ENCODE measurements at regions not wholly inside any gene's neighbourhood (a gene's known extent, or its start where the extent isn't known, plus 50 kb on each side); places are given as distances from the start of the nearest gene placed in this dataset.

DNA sequence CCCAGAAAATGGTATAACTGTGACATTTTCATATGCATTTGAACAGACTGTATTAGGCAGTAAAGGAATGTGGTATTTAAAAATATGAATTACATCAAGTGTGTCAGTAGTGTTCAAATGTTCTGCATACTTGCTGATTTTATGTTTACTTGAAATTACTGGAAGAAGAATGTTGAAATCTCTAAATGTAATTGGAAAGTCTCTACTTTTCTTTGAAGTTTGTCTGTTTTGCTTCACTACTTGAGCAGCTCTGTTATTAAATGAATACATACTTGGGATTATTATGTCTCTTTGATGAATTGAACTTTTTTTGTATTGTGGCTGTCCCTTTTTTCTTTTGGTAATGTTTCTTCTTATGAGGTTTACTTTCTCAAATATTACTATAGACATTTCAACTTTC lies 205.6 kb downstream of the TAF11L14 start:
- no peak for TF ChIP-seq MXI1 (IDR thresholded peaks at IDR 0.05; ENCODE audit: borderline replicate concordance, low read depth, low read length)
- TF ChIP-seq, protein P1, sequence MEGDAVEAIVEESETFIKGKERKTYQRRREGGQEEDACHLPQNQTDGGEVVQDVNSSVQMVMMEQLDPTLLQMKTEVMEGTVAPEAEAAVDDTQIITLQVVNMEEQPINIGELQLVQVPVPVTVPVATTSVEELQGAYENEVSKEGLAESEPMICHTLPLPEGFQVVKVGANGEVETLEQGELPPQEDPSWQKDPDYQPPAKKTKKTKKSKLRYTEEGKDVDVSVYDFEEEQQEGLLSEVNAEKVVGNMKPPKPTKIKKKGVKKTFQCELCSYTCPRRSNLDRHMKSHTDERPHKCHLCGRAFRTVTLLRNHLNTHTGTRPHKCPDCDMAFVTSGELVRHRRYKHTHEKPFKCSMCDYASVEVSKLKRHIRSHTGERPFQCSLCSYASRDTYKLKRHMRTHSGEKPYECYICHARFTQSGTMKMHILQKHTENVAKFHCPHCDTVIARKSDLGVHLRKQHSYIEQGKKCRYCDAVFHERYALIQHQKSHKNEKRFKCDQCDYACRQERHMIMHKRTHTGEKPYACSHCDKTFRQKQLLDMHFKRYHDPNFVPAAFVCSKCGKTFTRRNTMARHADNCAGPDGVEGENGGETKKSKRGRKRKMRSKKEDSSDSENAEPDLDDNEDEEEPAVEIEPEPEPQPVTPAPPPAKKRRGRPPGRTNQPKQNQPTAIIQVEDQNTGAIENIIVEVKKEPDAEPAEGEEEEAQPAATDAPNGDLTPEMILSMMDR (conservative IDR thresholded peaks at IDR 0.05; ENCODE audit: low read depth, low read length), result no peak
- TF ChIP-seq POLR2A (IDR thresholded peaks at IDR 0.05; ENCODE audit: low read depth, low read length), result no peak
- no peak for TF ChIP-seq CEBPB (IDR thresholded peaks at IDR 0.05; ENCODE audit: low read depth, low read length)
- TF ChIP-seq RCOR1 (IDR thresholded peaks at IDR 0.05; ENCODE audit: insufficient replicate concordance, low read length), result no peak
- TF ChIP-seq RAD21 (IDR thresholded peaks at IDR 0.05; ENCODE audit: low read length), result no peak
- TF ChIP-seq, protein P2, sequence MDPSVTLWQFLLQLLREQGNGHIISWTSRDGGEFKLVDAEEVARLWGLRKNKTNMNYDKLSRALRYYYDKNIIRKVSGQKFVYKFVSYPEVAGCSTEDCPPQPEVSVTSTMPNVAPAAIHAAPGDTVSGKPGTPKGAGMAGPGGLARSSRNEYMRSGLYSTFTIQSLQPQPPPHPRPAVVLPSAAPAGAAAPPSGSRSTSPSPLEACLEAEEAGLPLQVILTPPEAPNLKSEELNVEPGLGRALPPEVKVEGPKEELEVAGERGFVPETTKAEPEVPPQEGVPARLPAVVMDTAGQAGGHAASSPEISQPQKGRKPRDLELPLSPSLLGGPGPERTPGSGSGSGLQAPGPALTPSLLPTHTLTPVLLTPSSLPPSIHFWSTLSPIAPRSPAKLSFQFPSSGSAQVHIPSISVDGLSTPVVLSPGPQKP (IDR thresholded peaks at IDR 0.05; ENCODE audit: borderline replicate concordance, low read depth, low read length), result no peak
- TF ChIP-seq, protein P3, sequence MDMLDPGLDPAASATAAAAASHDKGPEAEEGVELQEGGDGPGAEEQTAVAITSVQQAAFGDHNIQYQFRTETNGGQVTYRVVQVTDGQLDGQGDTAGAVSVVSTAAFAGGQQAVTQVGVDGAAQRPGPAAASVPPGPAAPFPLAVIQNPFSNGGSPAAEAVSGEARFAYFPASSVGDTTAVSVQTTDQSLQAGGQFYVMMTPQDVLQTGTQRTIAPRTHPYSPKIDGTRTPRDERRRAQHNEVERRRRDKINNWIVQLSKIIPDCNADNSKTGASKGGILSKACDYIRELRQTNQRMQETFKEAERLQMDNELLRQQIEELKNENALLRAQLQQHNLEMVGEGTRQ (IDR thresholded peaks at IDR 0.05; ENCODE audit: low read depth, low read length), result no peak
- TF ChIP-seq MAFK (IDR thresholded peaks at IDR 0.05; ENCODE audit: low read depth, low read length), result no peak
- no peak for TF ChIP-seq FOS (IDR thresholded peaks at IDR 0.05; ENCODE audit: low read depth, low read length)
- no peak for TF ChIP-seq RFX5 (IDR thresholded peaks at IDR 0.05; ENCODE audit: low read depth, low read length)
- TF ChIP-seq SMC3 (IDR thresholded peaks at IDR 0.05; ENCODE audit: low read depth, low read length), result no peak
- no peak for TF ChIP-seq MAZ (IDR thresholded peaks at IDR 0.05; ENCODE audit: borderline replicate concordance, low read depth, low read length)

Data from IMR-90 (cell line).